ENCODE measurements at regions not wholly inside any gene's neighbourhood (a gene's known extent, or its start where the extent isn't known, plus 50 kb on each side); places are given as distances from the start of the nearest gene placed in this dataset.

GRCh38 chr12:58450868-58451482 is 469.3 kb downstream of the LRIG3 start:
- Histone ChIP-seq H3K4me2 (ENCODE audit: low read length) (no peak overlapping the region), H3K79me2 (ENCODE audit: low read length) (no peaks in the 10 kb centered on the region), H2AFZ (ENCODE audit: low read depth, low read length) (no peak overlapping the region), H3K9ac (ENCODE audit: low read length) (no peak overlapping the region), H3K9me3 (ENCODE audit: insufficient read depth, low read length) (no peaks in the 10 kb centered on the region), H3K27me3 (ENCODE audit: low read depth, low read length) (no peaks in the 10 kb centered on the region), H3K27ac (ENCODE audit: low read length) (no peak overlapping the region), H3K36me3 (replicated peaks; ENCODE audit: low read depth, low read length) (no peaks in the 10 kb centered on the region), H3K4me1 (ENCODE audit: low read length) (no peaks in the 10 kb centered on the region), H3K4me3 (ENCODE audit: low read length) (no peak overlapping the region), H4K20me1 (ENCODE audit: insufficient read depth, low read length) (no peaks in the 10 kb centered on the region)
- TF ChIP-seq CTCF (IDR thresholded peaks at IDR 0.05; ENCODE audit: low read depth, low read length) (no peak), EZH2phosphoT487 (IDR thresholded peaks at IDR 0.05; ENCODE audit: low read depth) (no peak)

- H3K4me1 ChIP-seq (ENCODE audit: low read length), result no peaks in the 10 kb centered on the region
- no peaks in the 10 kb centered on the region for H3K79me2 ChIP-seq (ENCODE audit: low read length)
- H3K27me3 ChIP-seq (ENCODE audit: low read depth, low read length), result no peaks in the 10 kb centered on the region
- TF ChIP-seq EZH2phosphoT487 (IDR thresholded peaks at IDR 0.05; ENCODE audit: low read depth), result no peak
- TF ChIP-seq CTCF (IDR thresholded peaks at IDR 0.05; ENCODE audit: low read depth, low read length), result no peak
- H3K4me3 ChIP-seq (ENCODE audit: low read length), result no peak overlapping the region
- H3K9ac ChIP-seq (ENCODE audit: low read length), result no peak overlapping the region
- no peak overlapping the region for H2AFZ ChIP-seq (ENCODE audit: low read depth, low read length)
- no peak overlapping the region for H3K4me2 ChIP-seq (ENCODE audit: low read length)
- H4K20me1 ChIP-seq (ENCODE audit: insufficient read depth, low read length), result no peaks in the 10 kb centered on the region
- H3K9me3 ChIP-seq (ENCODE audit: insufficient read depth, low read length), result no peaks in the 10 kb centered on the region
- H3K36me3 ChIP-seq (replicated peaks; ENCODE audit: low read depth, low read length), result no peaks in the 10 kb centered on the region
- H3K27ac ChIP-seq (ENCODE audit: low read length), result no peak overlapping the region
Measured at GRCh38 chr12:58452546-58452945, 467.8 kb downstream of the LRIG3 start.

DNA sequence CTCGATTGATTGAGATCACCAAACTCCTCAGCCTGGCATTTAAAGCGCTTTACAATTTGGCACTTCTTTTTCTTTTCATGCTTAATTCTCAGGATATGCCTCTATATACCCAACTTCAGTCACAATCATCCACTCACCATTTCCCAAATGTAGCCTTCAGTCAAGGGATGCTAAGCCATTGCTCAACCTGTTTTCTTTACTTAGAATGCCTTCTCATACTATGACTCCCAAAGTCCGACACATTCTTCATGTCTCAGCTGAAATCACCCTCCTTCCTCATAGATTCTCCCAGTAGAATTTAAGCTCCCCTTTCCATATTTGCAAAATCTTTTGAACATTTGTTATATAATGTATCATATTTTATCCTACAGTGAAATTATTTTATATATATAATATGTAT is 467.0 kb downstream of the LRIG3 start:
- Histone ChIP-seq H4K20me1 (ENCODE audit: insufficient read depth, low read length) (no peaks in the 10 kb centered on the region), H3K9me3 (ENCODE audit: insufficient read depth, low read length) (no peaks in the 10 kb centered on the region), H3K9ac (ENCODE audit: low read length) (no peak overlapping the region), H3K27me3 (ENCODE audit: low read depth, low read length) (no peaks in the 10 kb centered on the region), H3K4me3 (ENCODE audit: low read length) (no peak overlapping the region), H3K4me1 (ENCODE audit: low read length) (no peaks in the 10 kb centered on the region), H3K27ac (ENCODE audit: low read length) (no peak overlapping the region), H2AFZ (ENCODE audit: low read depth, low read length) (no peak overlapping the region), H3K36me3 (replicated peaks; ENCODE audit: low read depth, low read length) (no peaks in the 10 kb centered on the region), H3K79me2 (ENCODE audit: low read length) (no peaks in the 10 kb centered on the region), H3K4me2 (ENCODE audit: low read length) (no peak overlapping the region)
- no peak for TF ChIP-seq CTCF (IDR thresholded peaks at IDR 0.05; ENCODE audit: low read depth, low read length)
- no peak for TF ChIP-seq EZH2phosphoT487 (IDR thresholded peaks at IDR 0.05; ENCODE audit: low read depth)

DNA sequence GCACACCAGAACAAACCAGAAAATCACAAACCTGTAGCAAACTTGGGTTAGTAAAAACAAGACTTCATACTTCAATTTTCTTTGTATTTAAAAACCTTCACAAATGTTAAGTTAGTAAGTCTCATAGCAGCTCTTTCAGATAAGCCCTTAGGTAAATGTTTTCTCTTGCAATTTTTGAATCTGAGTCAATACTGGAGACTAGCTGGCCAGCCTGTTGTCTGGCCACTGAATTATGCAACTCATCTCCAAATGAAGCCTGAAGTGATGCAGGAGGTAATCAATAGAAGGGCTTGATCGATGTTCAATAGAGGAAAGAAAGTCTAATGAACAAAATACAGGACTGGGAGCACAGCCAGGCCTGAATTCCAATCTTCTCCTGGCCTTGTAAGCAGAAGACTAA is 465.2 kb downstream of the LRIG3 start:
- no peak overlapping the region for H3K4me3 ChIP-seq (ENCODE audit: low read length)
- H3K27ac ChIP-seq (ENCODE audit: low read length), result no peak overlapping the region
- H3K27me3 ChIP-seq (ENCODE audit: low read depth, low read length), result no peaks in the 10 kb centered on the region
- no peak for TF ChIP-seq CTCF (IDR thresholded peaks at IDR 0.05; ENCODE audit: low read depth, low read length)
- TF ChIP-seq EZH2phosphoT487 (IDR thresholded peaks at IDR 0.05; ENCODE audit: low read depth), result no peak
- no peaks in the 10 kb centered on the region for H4K20me1 ChIP-seq (ENCODE audit: insufficient read depth, low read length)
- H3K4me2 ChIP-seq (ENCODE audit: low read length), result no peak overlapping the region
- H3K4me1 ChIP-seq (ENCODE audit: low read length), result no peaks in the 10 kb centered on the region
- H3K79me2 ChIP-seq (ENCODE audit: low read length), result no peaks in the 10 kb centered on the region
- no peak overlapping the region for H2AFZ ChIP-seq (ENCODE audit: low read depth, low read length)
- H3K9me3 ChIP-seq (ENCODE audit: insufficient read depth, low read length), result no peaks in the 10 kb centered on the region
- H3K9ac ChIP-seq (ENCODE audit: low read length), result no peak overlapping the region
- H3K36me3 ChIP-seq (replicated peaks; ENCODE audit: low read depth, low read length), result no peaks in the 10 kb centered on the region
